Neural progenitor cell (in vitro differentiated cells): ENCODE measurements at regions not wholly inside any gene's neighbourhood (a gene's known extent, or its start where the extent isn't known, plus 50 kb on each side); places are given as distances from the start of the nearest gene placed in this dataset.

Experiments
- DNase-seq: peaks from one replicate; pipeline ENCODE4 v3.0.0-alpha.2; 2016; ENCODE audit warnings: low spot score
- H2AFZ ChIP-seq: fragments of 200-600 bp; sonication (generic); replicated peaks from 2 replicates; pipeline ENCODE4 v1.6.1; 2016; ENCODE audit warnings: antibody characterized with exemption
- H3F3A ChIP-seq: fragments of 200-600 bp; sonication (generic); 2 replicates; pipeline ENCODE4 v1.6.1; 2016; ENCODE audit warnings: antibody characterized with exemption, low read depth
- H3K27ac ChIP-seq: fragments of 200-600 bp; sonication (generic); 2 replicates; pipeline ENCODE4 v1.5.1; 2016; ENCODE audit warnings: mild to moderate bottlenecking
- H3K27me3 ChIP-seq: fragments of 200-600 bp; sonication (generic); 2 replicates; pipeline ENCODE4 v1.6.1; 2016; ENCODE audit warnings: mild to moderate bottlenecking, moderate library complexity
- H3K36me3 ChIP-seq: fragments of 200-600 bp; sonication (generic); 2 replicates; pipeline ENCODE4 v1.5.1; 2016
- H3K4me1 ChIP-seq: fragments of 200-600 bp; sonication (generic); 2 replicates; pipeline ENCODE4 v1.6.1; 2016; ENCODE audit warnings: mixed run types
- H3K4me2 ChIP-seq: fragments of 200-600 bp; sonication (generic); 2 replicates; pipeline ENCODE4 v1.6.1; 2016
- H3K4me3 ChIP-seq: fragments of 200-600 bp; sonication (generic); 2 replicates; pipeline ENCODE4 v1.5.1; 2016
- H3K79me2 ChIP-seq: fragments of 200-600 bp; sonication (generic); 2 replicates; pipeline ENCODE4 v1.6.1; 2016; ENCODE audit warnings: low read depth
- H3K9ac ChIP-seq: fragments of 200-600 bp; sonication (generic); 2 replicates; pipeline ENCODE4 v1.6.1; 2016
- H3K9me3 ChIP-seq: fragments of 200-600 bp; sonication (generic); 2 replicates; pipeline ENCODE4 v1.5.1; 2016; ENCODE audit warnings: low read depth
- H4K20me1 ChIP-seq: fragments of 200-600 bp; sonication (generic); 2 replicates; pipeline ENCODE4 v1.6.1; 2016; ENCODE audit warnings: low read depth
- H3K27ac Mint-ChIP-seq: 3 replicates; pipeline ENCODE4 v1.8.0; 2021; ENCODE audit warnings: mixed read lengths
- H3K27me3 Mint-ChIP-seq: 2 replicates; pipeline ENCODE4 v1.8.0; 2022; ENCODE audit warnings: low read depth, mild to moderate bottlenecking, inconsistent platforms, moderate library complexity, mixed read lengths; ENCODE audit not compliant: insufficient read depth
- H3K36me3 Mint-ChIP-seq: 3 replicates; pipeline ENCODE4 v1.8.0; 2021; ENCODE audit warnings: mixed read lengths
- H3K4me1 Mint-ChIP-seq: 3 replicates; pipeline ENCODE4 v1.8.0; 2021; ENCODE audit warnings: mixed read lengths
- H3K4me3 Mint-ChIP-seq: 3 replicates; pipeline ENCODE4 v1.8.0; 2021; ENCODE audit warnings: mild to moderate bottlenecking, moderate library complexity, mixed read lengths
- H3K9me3 Mint-ChIP-seq: 3 replicates; pipeline ENCODE4 v1.8.0; 2020; ENCODE audit warnings: mixed read lengths
- CTCF ChIP-seq: fragments of 200-600 bp; sonication (generic); IDR thresholded peaks from 2 replicates; pipeline ENCODE4 v1.5.1; 2017; ENCODE audit warnings: antibody characterized with exemption, mild to moderate bottlenecking
- EZH2 ChIP-seq: fragments of 200-600 bp; sonication (generic); IDR thresholded peaks from 2 replicates; pipeline ENCODE4 v1.6.1; 2017; ENCODE audit warnings: antibody characterized with exemption, mild to moderate bottlenecking, moderate library complexity
- EZH2phosphoT487 ChIP-seq: fragments of 200-600 bp; sonication (generic); IDR thresholded peaks from 2 replicates; pipeline ENCODE4 v1.6.1; 2017; ENCODE audit warnings: antibody characterized with exemption

GRCh38 chr10:130430291-130430690 is 294.1 kb downstream of the GLRX3 start:
- Histone ChIP-seq H2AFZ (no peak overlapping the region), H3K9ac (no peak overlapping the region), H3K27me3 (no peaks in the 10 kb centered on the region), H3K9me3 (no peaks in the 10 kb centered on the region), H4K20me1 (no peaks in the 10 kb centered on the region), H3K4me2 (no peak overlapping the region), H3K36me3 (no peaks in the 10 kb centered on the region), H3K4me1 (no peaks in the 10 kb centered on the region), H3F3A (no peaks in the 10 kb centered on the region), H3K27ac (no peak overlapping the region), H3K79me2 (no peaks in the 10 kb centered on the region), H3K4me3 (no peak overlapping the region)
- H3K36me3 Mint-ChIP-seq, result no peaks in the 10 kb centered on the region
- H3K27me3 Mint-ChIP-seq, result peaks cover 3% of the 10 kb centered on the region
- TF ChIP-seq EZH2phosphoT487 (no peak), CTCF (no peak), EZH2 (no peak)
- H3K9me3 Mint-ChIP-seq, result peaks cover 2% of the 10 kb centered on the region
- no peaks in the 10 kb centered on the region for H3K4me1 Mint-ChIP-seq
- DNase-seq, result no peak
- H3K27ac Mint-ChIP-seq, result no peak overlapping the region
- no peak overlapping the region for H3K4me3 Mint-ChIP-seq

GRCh38 chr10:130430852-130431704 is 294.9 kb downstream of the GLRX3 start:
- H3K9me3 Mint-ChIP-seq, result peaks cover 5% of the 10 kb centered on the region
- Histone ChIP-seq H3K27ac (no peak overlapping the region), H3K4me1 (no peaks in the 10 kb centered on the region), H3K4me2 (no peak overlapping the region), H4K20me1 (no peaks in the 10 kb centered on the region), H3K9ac (no peak overlapping the region), H3K9me3 (no peaks in the 10 kb centered on the region), H3K79me2 (no peaks in the 10 kb centered on the region), H3K36me3 (no peaks in the 10 kb centered on the region), H2AFZ (no peak overlapping the region), H3F3A (no peaks in the 10 kb centered on the region), H3K4me3 (no peak overlapping the region), H3K27me3 (no peaks in the 10 kb centered on the region)
- no peak for TF ChIP-seq CTCF
- no peak for TF ChIP-seq EZH2phosphoT487
- no peak for TF ChIP-seq EZH2
- no peak overlapping the region for H3K27ac Mint-ChIP-seq
- no peaks in the 10 kb centered on the region for H3K36me3 Mint-ChIP-seq
- H3K4me3 Mint-ChIP-seq, result no peak overlapping the region
- DNase-seq, result no peak
- H3K27me3 Mint-ChIP-seq, result peaks cover 5% of the 10 kb centered on the region
- H3K4me1 Mint-ChIP-seq, result no peaks in the 10 kb centered on the region

- no peak for DNase-seq
- Mint-ChIP-seq H3K9me3 (peaks cover 3% of the 10 kb centered on the region), H3K36me3 (no peaks in the 10 kb centered on the region), H3K4me3 (no peak overlapping the region), H3K4me1 (no peaks in the 10 kb centered on the region), H3K27me3 (peaks cover 8% of the 10 kb centered on the region), H3K27ac (no peak overlapping the region)
- no peaks in the 10 kb centered on the region for H3K27me3 ChIP-seq
- no peaks in the 10 kb centered on the region for H3K79me2 ChIP-seq
- TF ChIP-seq EZH2 (no peak), CTCF (no peak), EZH2phosphoT487 (no peak)
- H3K4me1 ChIP-seq, result no peaks in the 10 kb centered on the region
- H4K20me1 ChIP-seq, result no peaks in the 10 kb centered on the region
- no peak overlapping the region for H3K9ac ChIP-seq
- H3K9me3 ChIP-seq, result no peaks in the 10 kb centered on the region
- H2AFZ ChIP-seq, result no peak overlapping the region
- H3K4me2 ChIP-seq, result no peak overlapping the region
- H3K27ac ChIP-seq, result no peak overlapping the region
- no peaks in the 10 kb centered on the region for H3K36me3 ChIP-seq
- no peaks in the 10 kb centered on the region for H3F3A ChIP-seq
- no peak overlapping the region for H3K4me3 ChIP-seq
Observed at GRCh38 chr10:130432271-130432670, 296.1 kb downstream of the GLRX3 start.
